AML-193 (cell line): ENCODE measurements at regions not wholly inside any gene's neighbourhood (a gene's known extent, or its start where the extent isn't known, plus 50 kb on each side); places are given as distances from the start of the nearest gene placed in this dataset.
A peak's percentile ranks its signal among the peaks of the same experiment; 100 is the strongest.

Experiments
- DNase-seq, 2 experiments: peaks; one replicate each; lab custom pipeline; 2025; lab: John Stamatoyannopoulos, UW

DNA sequence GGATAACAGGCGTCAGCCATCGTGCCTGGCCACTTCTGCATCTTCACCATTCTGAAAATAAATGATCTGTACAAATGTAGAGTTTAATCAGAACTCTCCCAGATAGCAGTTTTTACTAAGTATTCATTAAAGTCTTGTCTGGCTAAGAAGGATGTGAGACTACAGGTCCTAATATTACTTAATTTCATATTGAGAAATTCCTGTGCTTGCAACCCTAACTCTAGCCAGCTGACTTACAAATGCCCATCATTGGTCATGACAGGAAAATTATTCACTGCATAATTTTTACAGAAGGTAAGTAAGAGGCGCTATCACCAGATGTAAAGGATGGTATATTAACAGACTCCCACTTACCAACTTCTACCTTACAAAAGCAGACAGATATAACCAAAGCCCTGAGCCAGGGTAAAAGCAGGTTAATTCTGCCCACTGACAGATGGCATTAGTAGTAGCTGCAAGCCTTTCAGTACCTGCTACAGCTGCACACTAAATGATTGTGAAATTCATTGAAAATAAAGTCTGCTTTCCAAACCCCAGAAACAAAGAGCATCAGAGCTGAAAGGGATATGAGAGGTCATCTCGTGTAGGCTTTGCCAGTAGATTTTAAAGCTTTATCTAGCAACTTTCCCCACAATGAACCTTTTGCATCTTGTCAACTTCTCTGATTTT is 55.9 kb upstream of the FOXN2 start:
- DNase-seq, result peak; percentile 54

GRCh38 chr2:48259811-48260210 is 54.7 kb upstream of the FOXN2 start:
- DNase-seq, result no peak

DNA sequence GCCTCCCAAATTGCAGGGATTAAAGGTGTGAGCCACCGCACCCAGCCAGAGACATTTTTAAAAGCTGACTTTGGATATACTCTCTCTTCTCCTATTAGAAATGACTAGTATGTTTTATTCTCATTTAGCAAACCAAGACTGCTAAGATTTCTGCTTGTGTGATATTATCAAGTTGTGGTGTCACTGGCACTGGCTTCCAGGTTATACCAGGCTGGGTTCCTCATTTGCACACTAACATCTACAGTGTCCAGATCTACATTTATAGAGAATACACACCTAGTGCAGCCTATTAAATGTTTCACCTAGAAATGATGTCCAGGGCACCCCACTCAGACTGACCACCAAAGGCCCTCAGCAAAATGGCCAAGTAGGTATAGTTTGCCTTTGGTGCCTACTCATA is 49.9 kb upstream of the FOXN2 start:
- DNase-seq, result no peak
